BJ (cell line): ENCODE measurements at regions not wholly inside any gene's neighbourhood (a gene's known extent, or its start where the extent isn't known, plus 50 kb on each side); places are given as distances from the start of the nearest gene placed in this dataset.

Experiments used
- CTCF ChIA-PET: fragments of 350-600 bp; formaldehyde crosslinking; extraction: SDS; loops from one replicate; lab custom pipeline; 2021; ENCODE audit warnings: antibody characterized with exemption, inconsistent platforms; lab: Yijun Ruan, JAX
- POLR2A ChIA-PET: fragments of 300-600 bp; sonication (Branson Sonifier 250); formaldehyde crosslinking; extraction: SDS; loops from one replicate; lab custom pipeline; 2021; ENCODE audit warnings: antibody characterized with exemption; lab: Charles Lee
- DNase-seq: peaks from one replicate; pipeline ENCODE4 v3.0.0-alpha.2; 2011; ENCODE audit warnings: low read depth
- H3K27me3 ChIP-seq: 2 replicates; pipeline ENCODE4 v1.6.0; 2011; ENCODE audit warnings: low read length; ENCODE audit not compliant: control insufficient read depth, insufficient read depth
- H3K36me3 ChIP-seq: 2 replicates; pipeline ENCODE4 v1.5.1; 2011; ENCODE audit warnings: low read length; ENCODE audit not compliant: control insufficient read depth, insufficient read depth
- H3K4me3 ChIP-seq: 2 replicates; pipeline ENCODE4 v1.5.1; 2011; ENCODE audit warnings: low read depth, mild to moderate bottlenecking, control low read depth, low read length
- TF ChIP-seq, protein P1 (sequence below): IDR thresholded peaks from 2 replicates; pipeline ENCODE4 v1.5.1; 2011; ENCODE audit warnings: low read depth, mild to moderate bottlenecking, control low read depth, inconsistent platforms, low read length, moderate library complexity; ENCODE audit not compliant: insufficient read depth

DNA sequence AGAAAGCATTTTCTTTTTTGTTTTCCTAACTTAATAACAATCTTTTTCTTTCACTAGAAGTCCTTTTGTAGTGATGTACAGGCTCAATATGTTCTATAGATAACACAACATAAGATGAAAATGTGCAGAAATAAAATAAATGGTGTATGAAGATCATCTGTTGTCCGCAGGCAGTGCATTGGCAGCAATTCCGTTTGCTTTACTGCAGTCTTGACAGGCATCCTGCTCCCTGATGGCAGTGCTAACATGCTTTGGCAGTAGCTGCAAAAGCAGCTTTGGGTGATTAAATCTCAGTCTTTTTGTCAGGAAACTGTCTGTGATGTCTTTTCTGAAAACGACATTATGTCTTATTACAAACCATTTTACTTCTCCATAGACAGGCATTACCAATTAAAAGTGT, 131.4 kb downstream of the TRAM1L1 start:
- no peaks in the 10 kb centered on the region for H3K36me3 ChIP-seq
- TF ChIP-seq, protein P1, sequence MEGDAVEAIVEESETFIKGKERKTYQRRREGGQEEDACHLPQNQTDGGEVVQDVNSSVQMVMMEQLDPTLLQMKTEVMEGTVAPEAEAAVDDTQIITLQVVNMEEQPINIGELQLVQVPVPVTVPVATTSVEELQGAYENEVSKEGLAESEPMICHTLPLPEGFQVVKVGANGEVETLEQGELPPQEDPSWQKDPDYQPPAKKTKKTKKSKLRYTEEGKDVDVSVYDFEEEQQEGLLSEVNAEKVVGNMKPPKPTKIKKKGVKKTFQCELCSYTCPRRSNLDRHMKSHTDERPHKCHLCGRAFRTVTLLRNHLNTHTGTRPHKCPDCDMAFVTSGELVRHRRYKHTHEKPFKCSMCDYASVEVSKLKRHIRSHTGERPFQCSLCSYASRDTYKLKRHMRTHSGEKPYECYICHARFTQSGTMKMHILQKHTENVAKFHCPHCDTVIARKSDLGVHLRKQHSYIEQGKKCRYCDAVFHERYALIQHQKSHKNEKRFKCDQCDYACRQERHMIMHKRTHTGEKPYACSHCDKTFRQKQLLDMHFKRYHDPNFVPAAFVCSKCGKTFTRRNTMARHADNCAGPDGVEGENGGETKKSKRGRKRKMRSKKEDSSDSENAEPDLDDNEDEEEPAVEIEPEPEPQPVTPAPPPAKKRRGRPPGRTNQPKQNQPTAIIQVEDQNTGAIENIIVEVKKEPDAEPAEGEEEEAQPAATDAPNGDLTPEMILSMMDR: no peak
- H3K4me3 ChIP-seq: no peak overlapping the region
- DNase-seq: no peak
- ChIA-PET CTCF (no interaction called here), POLR2A (no interaction called here)
- H3K27me3 ChIP-seq: no peaks in the 10 kb centered on the region

DNA sequence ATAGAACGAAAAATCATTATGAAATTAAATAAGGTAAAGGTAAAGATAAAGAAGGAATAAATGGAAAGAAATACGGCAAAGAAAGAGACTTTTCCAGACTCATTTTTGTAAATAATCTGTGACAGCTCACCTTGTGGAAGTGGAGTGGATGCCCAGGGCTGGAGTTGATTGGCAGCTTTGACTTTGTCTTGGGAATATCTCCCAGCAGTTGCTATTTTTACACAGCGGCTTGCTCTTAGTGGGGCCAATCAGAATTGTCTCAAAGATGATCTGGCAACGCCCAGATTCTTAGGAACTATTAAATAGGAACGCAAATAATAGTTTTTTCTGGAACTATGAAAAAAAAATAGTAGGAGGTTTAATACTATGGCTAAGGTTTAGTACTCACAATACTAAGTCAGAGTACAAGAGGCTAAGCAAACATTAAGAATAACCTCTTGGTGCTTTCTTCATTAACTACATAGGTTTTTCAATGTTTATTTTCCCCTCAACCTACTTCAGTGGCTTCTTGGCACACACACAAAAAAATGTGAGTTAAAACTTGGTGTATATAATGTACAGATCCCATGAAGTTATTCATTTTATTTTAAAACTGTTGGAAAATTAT, 132.7 kb downstream of the TRAM1L1 start:
- ChIA-PET CTCF (no interaction called here), POLR2A (no interaction called here)
- no peaks in the 10 kb centered on the region for H3K27me3 ChIP-seq
- TF ChIP-seq, protein P1: no peak
- H3K36me3 ChIP-seq: no peaks in the 10 kb centered on the region
- DNase-seq: no peak
- H3K4me3 ChIP-seq: no peak overlapping the region

DNA sequence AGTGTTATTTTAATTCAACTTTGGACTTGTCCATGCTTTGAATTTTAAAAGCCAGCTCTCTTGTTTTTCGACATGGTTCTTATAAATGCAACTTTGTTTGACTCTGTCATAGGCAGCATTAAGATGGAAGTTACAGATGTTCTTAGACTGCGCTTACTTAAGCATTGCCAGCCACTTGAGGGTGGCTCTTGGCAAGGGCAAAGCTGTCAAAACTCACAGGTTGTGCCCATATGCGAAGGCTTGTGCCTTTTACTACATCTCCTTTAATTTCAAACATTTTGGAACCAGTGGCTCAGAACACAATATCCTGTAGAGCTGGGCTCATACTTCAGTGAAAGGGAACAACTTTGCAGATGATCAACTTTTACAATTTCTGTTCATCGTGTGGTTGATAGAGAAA, 135.5 kb downstream of the TRAM1L1 start:
- no peaks in the 10 kb centered on the region for H3K36me3 ChIP-seq
- ChIA-PET CTCF (no interaction called here), POLR2A (no interaction called here)
- TF ChIP-seq, protein P1: no peak
- no peak overlapping the region for H3K4me3 ChIP-seq
- no peak for DNase-seq
- no peaks in the 10 kb centered on the region for H3K27me3 ChIP-seq

DNA sequence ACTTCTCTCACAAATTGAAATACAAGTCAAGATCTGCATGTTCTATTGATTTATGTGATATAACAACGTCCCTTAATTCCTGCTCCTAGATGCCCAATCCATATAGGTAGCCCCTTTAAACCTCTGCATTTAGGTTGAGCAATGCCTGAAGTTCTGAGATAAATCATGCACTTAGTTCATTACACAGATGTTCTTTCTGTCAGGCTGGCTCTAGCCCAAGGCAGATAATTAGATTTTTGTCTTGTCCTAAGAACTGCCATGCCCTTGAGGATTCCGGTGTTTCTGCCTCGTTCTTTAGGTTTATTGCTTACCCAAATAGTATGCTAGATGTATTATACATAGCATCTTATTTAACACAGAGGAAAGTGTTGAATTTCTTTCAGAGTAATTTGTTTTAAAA, 143.1 kb downstream of the TRAM1L1 start:
- H3K36me3 ChIP-seq: no peaks in the 10 kb centered on the region
- TF ChIP-seq, protein P1: no peak

DNA sequence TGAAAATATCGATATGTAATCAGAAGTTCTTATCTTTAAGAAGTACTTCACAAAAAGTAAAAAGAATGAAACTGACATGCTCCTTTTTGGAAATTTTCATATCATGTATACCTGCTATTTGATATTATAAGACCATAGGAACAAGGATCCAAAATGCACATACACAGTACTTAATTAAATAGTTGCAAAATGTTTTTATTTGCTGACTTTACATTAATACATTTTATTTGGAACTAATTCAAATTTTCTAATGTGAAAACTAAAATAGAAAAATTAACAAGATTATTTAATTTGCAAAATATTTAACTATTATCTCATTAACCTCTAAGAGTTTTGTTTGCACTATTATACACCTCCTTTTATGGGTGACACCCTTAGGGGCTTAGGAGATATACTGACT, 155.0 kb downstream of the TRAM1L1 start:
- H3K36me3 ChIP-seq: no peaks in the 10 kb centered on the region
- DNase-seq: no peak
- CTCF ChIA-PET: no interaction called here
- TF ChIP-seq, protein P1: no peak
- POLR2A ChIA-PET: no interaction called here
- no peak overlapping the region for H3K4me3 ChIP-seq
- no peaks in the 10 kb centered on the region for H3K27me3 ChIP-seq

More for the DNA sequence above, 143.1 kb downstream of the TRAM1L1 start:
- no peak for DNase-seq
- Histone ChIP-seq H3K4me3 (no peak overlapping the region), H3K27me3 (no peaks in the 10 kb centered on the region)
- CTCF ChIA-PET: no interaction called here
- POLR2A ChIA-PET: no interaction called here
